ENCODE measurements at regions not wholly inside any gene's neighbourhood (a gene's known extent, or its start where the extent isn't known, plus 50 kb on each side); places are given as distances from the start of the nearest gene placed in this dataset.

DNA sequence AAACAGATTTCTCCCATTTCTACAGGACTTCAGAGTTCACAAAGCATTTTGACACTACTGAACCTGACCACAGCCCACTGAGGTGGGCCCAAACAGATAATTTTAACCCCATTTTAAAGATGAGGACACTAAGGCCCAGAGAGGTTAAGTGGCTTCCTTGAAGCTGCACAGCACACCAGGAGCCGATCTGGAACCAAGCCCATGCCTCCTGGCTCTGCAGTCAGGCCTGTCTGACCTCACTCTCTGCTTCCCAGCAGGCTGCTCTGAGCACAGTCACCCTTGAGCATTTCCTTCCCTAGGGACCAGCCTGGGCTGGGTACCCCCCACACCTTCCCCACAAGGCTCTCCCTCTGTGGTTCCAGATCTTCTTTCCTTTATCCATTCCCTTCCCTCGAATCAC lies 252.2 kb downstream of the ENGASE start:
- H3K4me1 ChIP-seq (ENCODE audit: control insufficient read depth, extremely low read depth, insufficient read depth, low read length), result peaks cover 2% of the 10 kb centered on the region
- no peaks in the 10 kb centered on the region for H3K9me1 ChIP-seq (ENCODE audit: control insufficient read depth, extremely low read depth, insufficient read depth, low read length)
- peaks cover 2% of the 10 kb centered on the region for H4K20me1 ChIP-seq (ENCODE audit: control insufficient read depth, extremely low read depth, insufficient read depth, low read length)
- no peak overlapping the region for H3K9ac ChIP-seq (ENCODE audit: control insufficient read depth, extremely low read depth, insufficient read depth, low read length)
- H3K27me3 ChIP-seq (ENCODE audit: control insufficient read depth, extremely low read depth, insufficient read depth, low read length), result peaks cover 23% of the 10 kb centered on the region
- no peak overlapping the region for H3K27ac ChIP-seq (ENCODE audit: control insufficient read depth, insufficient read depth, low read length)
- no peaks in the 10 kb centered on the region for H3K9me3 ChIP-seq (ENCODE audit: control insufficient read depth, low read depth, low read length)
- H3K4me3 ChIP-seq (ENCODE audit: control insufficient read depth in 2 of 3, extremely low read depth in 1 of 3, insufficient read depth in 2 of 3, low read depth in 1 of 3, low read length in 3 of 3), result no peak overlapping the region
- DNase-seq (ENCODE audit: low read depth, low spot score), result no peak
- H3K79me2 ChIP-seq (ENCODE audit: control insufficient read depth, insufficient read depth, low read length), result no peaks in the 10 kb centered on the region
- H3K36me3 ChIP-seq (ENCODE audit: control insufficient read depth in 2 of 2, extremely low read depth in 1 of 2, insufficient read depth in 2 of 2, low read length in 2 of 2), result no peaks in the 10 kb centered on the region
- no peak overlapping the region for H2AFZ ChIP-seq (ENCODE audit: control insufficient read depth, low read length)
- no peak for TF ChIP-seq EZH2 (IDR thresholded peaks at IDR 0.05; ENCODE audit: low read length)
- TF ChIP-seq, protein P1, sequence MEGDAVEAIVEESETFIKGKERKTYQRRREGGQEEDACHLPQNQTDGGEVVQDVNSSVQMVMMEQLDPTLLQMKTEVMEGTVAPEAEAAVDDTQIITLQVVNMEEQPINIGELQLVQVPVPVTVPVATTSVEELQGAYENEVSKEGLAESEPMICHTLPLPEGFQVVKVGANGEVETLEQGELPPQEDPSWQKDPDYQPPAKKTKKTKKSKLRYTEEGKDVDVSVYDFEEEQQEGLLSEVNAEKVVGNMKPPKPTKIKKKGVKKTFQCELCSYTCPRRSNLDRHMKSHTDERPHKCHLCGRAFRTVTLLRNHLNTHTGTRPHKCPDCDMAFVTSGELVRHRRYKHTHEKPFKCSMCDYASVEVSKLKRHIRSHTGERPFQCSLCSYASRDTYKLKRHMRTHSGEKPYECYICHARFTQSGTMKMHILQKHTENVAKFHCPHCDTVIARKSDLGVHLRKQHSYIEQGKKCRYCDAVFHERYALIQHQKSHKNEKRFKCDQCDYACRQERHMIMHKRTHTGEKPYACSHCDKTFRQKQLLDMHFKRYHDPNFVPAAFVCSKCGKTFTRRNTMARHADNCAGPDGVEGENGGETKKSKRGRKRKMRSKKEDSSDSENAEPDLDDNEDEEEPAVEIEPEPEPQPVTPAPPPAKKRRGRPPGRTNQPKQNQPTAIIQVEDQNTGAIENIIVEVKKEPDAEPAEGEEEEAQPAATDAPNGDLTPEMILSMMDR (optimal IDR thresholded peaks at IDR 0.05 in 1 of 3, IDR thresholded peaks at IDR 0.05 in 1 of 3, conservative IDR thresholded peaks at IDR 0.05 in 1 of 3; ENCODE audit: extremely low read depth in 1 of 3, insufficient read depth in 2 of 3, low read length in 3 of 3), result no peak
- dilution Hi-C loops (cut with MboI; ENCODE audit: extremely low pct_ligation_motif_present, low sequenced_read_pairs), result no loop called here
- no peak overlapping the region for H3K4me2 ChIP-seq (ENCODE audit: control insufficient read depth, extremely low read depth, insufficient read depth, low read depth, low read length)
- no peak for FAIRE-seq

DNA sequence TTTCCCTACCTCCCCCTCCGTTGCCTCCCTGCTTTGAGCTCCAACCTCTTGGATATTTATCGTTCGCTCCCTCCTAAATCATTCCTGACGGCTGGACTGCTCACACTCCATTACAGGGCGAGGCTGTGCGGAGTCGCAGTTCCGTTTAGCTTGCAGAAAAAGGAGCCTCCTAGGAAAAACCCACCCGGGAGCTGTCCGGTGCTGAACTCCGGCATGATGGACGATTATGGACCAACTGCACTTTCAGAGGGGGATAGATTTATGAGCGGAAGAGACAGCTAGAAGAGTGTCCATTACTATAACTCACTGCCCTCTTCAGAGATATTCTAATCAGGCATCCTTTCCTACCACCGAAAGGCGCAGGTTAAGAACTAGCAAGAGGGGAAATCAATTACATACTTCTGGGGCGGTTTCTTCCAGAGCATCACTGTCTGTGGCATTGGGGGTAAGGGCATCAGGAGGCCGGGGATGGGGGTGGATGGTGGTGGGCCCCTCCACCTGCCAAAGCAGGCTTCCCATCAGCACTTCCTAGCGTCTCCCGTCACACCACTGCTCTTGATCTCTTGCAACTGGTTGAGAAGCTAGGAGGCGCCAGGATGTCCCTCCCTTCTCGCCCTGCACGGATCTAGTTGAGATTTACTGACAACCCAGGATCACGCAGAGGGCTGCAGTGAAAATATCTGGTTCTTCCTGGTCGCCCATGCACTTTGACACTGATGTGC lies 251.2 kb downstream of the ENGASE start:
- H2AFZ ChIP-seq (ENCODE audit: control insufficient read depth, low read length), result no peak overlapping the region
- DNase-seq (ENCODE audit: low read depth, low spot score) (no peak), FAIRE-seq (no peak)
- H3K27ac ChIP-seq (ENCODE audit: control insufficient read depth, insufficient read depth, low read length), result no peak overlapping the region
- H3K9me3 ChIP-seq (ENCODE audit: control insufficient read depth, low read depth, low read length), result no peaks in the 10 kb centered on the region
- TF ChIP-seq, protein P1 (optimal IDR thresholded peaks at IDR 0.05 in 1 of 3, IDR thresholded peaks at IDR 0.05 in 1 of 3, conservative IDR thresholded peaks at IDR 0.05 in 1 of 3; ENCODE audit: extremely low read depth in 1 of 3, insufficient read depth in 2 of 3, low read length in 3 of 3), result no peak
- TF ChIP-seq EZH2 (IDR thresholded peaks at IDR 0.05; ENCODE audit: low read length), result no peak
- dilution Hi-C loops (cut with MboI; ENCODE audit: extremely low pct_ligation_motif_present, low sequenced_read_pairs), result no loop called here
- no peak overlapping the region for H3K4me3 ChIP-seq (ENCODE audit: control insufficient read depth in 2 of 3, extremely low read depth in 1 of 3, insufficient read depth in 2 of 3, low read depth in 1 of 3, low read length in 3 of 3)
- H3K4me2 ChIP-seq (ENCODE audit: control insufficient read depth, extremely low read depth, insufficient read depth, low read depth, low read length), result no peak overlapping the region
- peaks cover 18% of the 10 kb centered on the region for H3K27me3 ChIP-seq (ENCODE audit: control insufficient read depth, extremely low read depth, insufficient read depth, low read length)
- peaks cover 1% of the 10 kb centered on the region for H4K20me1 ChIP-seq (ENCODE audit: control insufficient read depth, extremely low read depth, insufficient read depth, low read length)
- H3K9ac ChIP-seq (ENCODE audit: control insufficient read depth, extremely low read depth, insufficient read depth, low read length), result no peak overlapping the region
- H3K4me1 ChIP-seq (ENCODE audit: control insufficient read depth, extremely low read depth, insufficient read depth, low read length), result no peaks in the 10 kb centered on the region
- H3K79me2 ChIP-seq (ENCODE audit: control insufficient read depth, insufficient read depth, low read length), result no peaks in the 10 kb centered on the region
- H3K36me3 ChIP-seq (ENCODE audit: control insufficient read depth in 2 of 2, extremely low read depth in 1 of 2, insufficient read depth in 2 of 2, low read length in 2 of 2), result no peaks in the 10 kb centered on the region
- no peaks in the 10 kb centered on the region for H3K9me1 ChIP-seq (ENCODE audit: control insufficient read depth, extremely low read depth, insufficient read depth, low read length)

Measured in keratinocyte (primary cell).